HG03558 (cell line): ENCODE measurements at regions not wholly inside any gene's neighbourhood (a gene's known extent, or its start where the extent isn't known, plus 50 kb on each side); places are given as distances from the start of the nearest gene placed in this dataset.
"Not testable (repeated sequence)": the region's sequence is repeated elsewhere in the genome, so short reads cannot be mapped to it uniquely, and the experiment has no call there.

Experiments used
- ATAC-seq: cut with Tn5 transposase; IDR thresholded peaks from one replicate; pipeline ENCODE4 v1.9.1; 2021; ENCODE audit warnings: moderate number of reproducible peaks; ENCODE audit not compliant: unreplicated experiment; ENCODE audit errors: extremely low read depth

- ATAC-seq: no peak
These were observed 63.9 kb upstream of the EDAR start for GRCh38 chr2:109052922-109053321.

- ATAC-seq: no peak
These were observed 60.0 kb upstream of the EDAR start for GRCh38 chr2:109049022-109049421.

- no peak for ATAC-seq
These were observed 59.1 kb upstream of the EDAR start for GRCh38 chr2:109048163-109048562.

DNA sequence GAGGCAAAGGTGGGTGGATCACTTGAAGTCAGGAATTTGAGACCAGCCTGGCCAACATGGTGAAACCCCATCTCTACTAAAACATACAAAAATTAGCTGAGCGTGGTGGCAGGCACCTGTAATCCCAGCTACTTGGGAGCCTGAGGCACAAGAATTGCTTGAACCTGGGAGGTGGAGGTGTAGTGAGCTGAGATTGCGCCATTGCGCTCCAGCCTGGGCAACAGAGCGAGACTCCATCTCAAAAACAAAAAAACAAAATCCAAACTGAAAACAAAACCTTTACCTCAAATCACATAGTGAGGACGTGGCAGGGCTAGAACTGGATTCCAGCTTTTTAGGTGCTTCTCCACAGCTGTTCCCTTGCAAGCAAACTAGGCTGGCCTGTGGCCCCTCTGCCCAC, 58.5 kb upstream of the EDAR start:
- not testable (repeated sequence) for ATAC-seq

GRCh38 chr2:109046925-109047508, 58.0 kb upstream of the EDAR start:
- ATAC-seq: peak; percentile 75

DNA sequence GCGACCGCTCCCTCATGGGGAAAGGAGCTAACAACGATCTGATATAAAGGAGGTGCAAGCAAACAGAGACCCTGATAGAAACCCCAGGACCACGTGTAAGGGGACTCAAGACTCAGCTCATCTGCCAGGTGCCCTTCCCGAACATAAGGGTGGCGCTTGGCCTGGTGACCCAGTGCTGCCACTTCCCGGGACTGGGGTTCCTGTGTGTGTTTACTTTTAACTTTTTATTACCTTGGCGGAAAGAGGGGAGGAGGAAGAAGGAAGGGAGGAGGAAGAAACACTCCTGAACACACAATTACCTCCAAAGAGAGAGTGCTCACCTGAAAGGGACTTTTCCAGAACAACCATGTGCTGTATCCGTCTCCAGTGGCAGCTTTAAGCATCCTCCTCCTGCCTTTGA, 56.5 kb upstream of the EDAR start:
- ATAC-seq: no peak

DNA sequence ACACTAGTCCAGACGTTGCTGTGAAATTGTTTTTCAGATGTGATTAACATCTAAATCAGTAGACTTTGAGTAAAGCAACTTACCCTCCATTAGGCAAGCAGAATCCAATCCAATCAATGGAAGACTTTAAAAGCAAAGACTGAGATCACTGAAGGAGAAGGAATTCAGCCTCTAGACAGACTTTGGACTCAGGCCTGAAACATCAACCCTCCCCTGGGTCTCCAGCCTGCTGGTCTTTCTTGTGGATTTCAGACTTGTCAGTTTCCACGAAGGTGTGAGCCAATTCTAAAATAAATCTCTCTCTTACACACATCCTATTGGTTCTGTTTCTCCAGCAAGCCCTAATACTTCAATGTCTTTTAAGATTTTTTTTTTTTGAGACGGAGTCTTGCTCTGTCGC, 50.0 kb upstream of the EDAR start:
- ATAC-seq: no peak
